A549 (cell line): ENCODE measurements at regions not wholly inside any gene's neighbourhood (a gene's known extent, or its start where the extent isn't known, plus 50 kb on each side); places are given as distances from the start of the nearest gene placed in this dataset.

Source experiments
- CTCF ChIP-seq: fragments of >200 bp; sonication (Bioruptor Twin); formaldehyde crosslinking; IDR thresholded peaks from 3 replicates; pipeline ENCODE4 v1.5.1; 2016
- ESRRA ChIP-seq: fragments of 150-350 bp; IDR thresholded peaks from 2 replicates; pipeline ENCODE4 v1.6.1; 2014; ENCODE audit warnings: mild to moderate bottlenecking, low read length, borderline replicate concordance
- HOXB5 ChIP-seq: fragments of 250-450 bp; sonication (Bioruptor Pico); IDR thresholded peaks from 2 replicates; pipeline ENCODE4 v1.5.0; 2020; ENCODE audit warnings: mild to moderate bottlenecking, moderate library complexity
- POLR2A ChIP-seq: IDR thresholded peaks from 2 replicates; pipeline ENCODE4 v1.6.1; 2012; ENCODE audit warnings: mild to moderate bottlenecking, low read length
- RAD21 ChIP-seq, 2 experiments: fragments of >200 bp in 1 of 2; sonication (Bioruptor Twin) in 1 of 2; formaldehyde crosslinking in 1 of 2; IDR thresholded peaks in 1 of 2; conservative IDR thresholded peaks in 1 of 2; 2 replicates in 1 of 2; 3 replicates in 1 of 2; pipeline ENCODE4 v1.6.1; 2012 to 2018; ENCODE audit warnings: inconsistent platforms in 1 of 2
- RNF2 ChIP-seq: fragments of 200-600 bp; sonication (generic); IDR thresholded peaks from 2 replicates; pipeline ENCODE4 v1.6.1; 2016; ENCODE audit warnings: low read depth, mild to moderate bottlenecking, antibody characterized with exemption, moderate library complexity, borderline replicate concordance

- TF ChIP-seq RNF2 (no peak), CTCF (no peak), POLR2A (no peak), HOXB5 (CRISPR knock-in tag) (no peak), RAD21 (conservative IDR thresholded peaks at IDR 0.05 in 1 of 2, IDR thresholded peaks at IDR 0.05 in 1 of 2) (no peak), ESRRA (no peak)
Measured at GRCh38 chr1:104760017-104760416, 1010.3 kb downstream of the AMY1C start.
